H1 (cell line): ENCODE measurements at regions not wholly inside any gene's neighbourhood (a gene's known extent, or its start where the extent isn't known, plus 50 kb on each side); places are given as distances from the start of the nearest gene placed in this dataset.

Experiments used
- CTCF ChIA-PET: fragments of 300-600 bp; sonication (Branson Sonifier 250); formaldehyde crosslinking; loops from one replicate; lab custom pipeline; 2021; ENCODE audit not compliant: partially characterized antibody; lab: Charles Lee
- POLR2A ChIA-PET: fragments of 300-600 bp; sonication (Branson Sonifier 250); formaldehyde crosslinking; loops from one replicate; lab custom pipeline; 2021; ENCODE audit warnings: inconsistent platforms; ENCODE audit not compliant: partially characterized antibody; lab: Charles Lee
- DNase-seq, 2 experiments: peaks; one replicate each; pipeline versions ENCODE4 v3.0.0 to v3.0.0-alpha.2; 2010 to 2022; ENCODE audit warnings: low spot score in 2 of 2, low read depth in 1 of 2, mixed read lengths in 1 of 2
- FAIRE-seq: peaks from 2 replicates; lab custom pipeline; 2011; peaks lifted over from hg19 to GRCh38; lab: Jason Lieb, UNC
- H2AFZ ChIP-seq: 2 replicates; pipeline ENCODE4 v1.8.1; 2012; ENCODE audit warnings: low read length, inconsistent platforms
- H2AK5ac ChIP-seq: 2 replicates; pipeline ENCODE4 v1.6.1; 2013; ENCODE audit warnings: low read depth, low read length
- H2BK120ac ChIP-seq: replicated peaks from 2 replicates; pipeline ENCODE3; 2013; ENCODE audit warnings: low read depth, low read length, inconsistent platforms
- H2BK12ac ChIP-seq: 2 replicates; pipeline ENCODE4 v1.6.1; 2013; ENCODE audit warnings: low read depth, low read length
- H2BK15ac ChIP-seq: 2 replicates; pipeline ENCODE4 v1.6.1; 2013; ENCODE audit warnings: low read length
- H2BK20ac ChIP-seq: 2 replicates; pipeline ENCODE4 v1.6.1; 2013; ENCODE audit warnings: low read length
- H2BK5ac ChIP-seq: 2 replicates; pipeline ENCODE4 v1.6.1; 2013; ENCODE audit warnings: low read depth, low read length
- H3K14ac ChIP-seq: 2 replicates; pipeline ENCODE4 v1.6.1; 2013; ENCODE audit warnings: inconsistent platforms; ENCODE audit not compliant: insufficient read length
- H3K18ac ChIP-seq: 2 replicates; pipeline ENCODE4 v1.6.1; 2013; ENCODE audit warnings: low read length; ENCODE audit errors: extremely low read depth
- H3K23ac ChIP-seq: 2 replicates; pipeline ENCODE4 v1.6.1; 2013; ENCODE audit warnings: inconsistent platforms; ENCODE audit not compliant: insufficient read length
- H3K23me2 ChIP-seq: 2 replicates; pipeline ENCODE4 v1.6.1; 2013; ENCODE audit warnings: low read depth, low read length
- H3K27ac ChIP-seq: 2 replicates; pipeline ENCODE4 v1.6.1; 2011; ENCODE audit warnings: low read depth, low read length, inconsistent platforms
- H3K27me3 ChIP-seq, 4 experiments: replicated peaks in 1 of 4; 1 replicate in 1 of 4; 2 replicates in 3 of 4; pipeline versions ENCODE4 v1.6.1 to v1.8.1; 2011 to 2013; ENCODE audit warnings: low read length in 3 of 4, mild to moderate bottlenecking in 3 of 4, inconsistent platforms in 2 of 4, mixed read lengths in 2 of 4, moderate library complexity in 1 of 4; ENCODE audit not compliant: control insufficient read depth in 3 of 4, insufficient read depth in 3 of 4; ENCODE audit errors: extremely low read depth in 1 of 4
- H3K36me3 ChIP-seq, 4 experiments: 2 replicates each; pipeline versions ENCODE4 v1.6.1 to v1.8.1; 2011 to 2013; ENCODE audit warnings: mild to moderate bottlenecking in 4 of 4, low read length in 3 of 4, moderate library complexity in 2 of 4, control low read depth in 1 of 4, inconsistent platforms in 1 of 4; ENCODE audit not compliant: insufficient read depth in 4 of 4, control insufficient read depth in 2 of 4
- H3K4ac ChIP-seq: replicated peaks from 2 replicates; pipeline ENCODE3; 2013; ENCODE audit warnings: low read length, low read depth, mixed read lengths, inconsistent platforms; ENCODE audit not compliant: insufficient read length
- H3K4me1 ChIP-seq, 4 experiments: replicated peaks in 1 of 4; 1 replicate in 1 of 4; 2 replicates in 3 of 4; pipeline versions ENCODE4 v1.6.1 to v1.8.1; 2011 to 2013; ENCODE audit warnings: low read length in 3 of 4, inconsistent platforms in 2 of 4, mixed read lengths in 1 of 4; ENCODE audit not compliant: insufficient read depth in 4 of 4, control insufficient read depth in 3 of 4
- H3K4me2 ChIP-seq, 2 experiments: 2 replicates each; pipeline versions ENCODE4 v1.6.1 to v1.8.1; 2011 to 2013; ENCODE audit warnings: low read depth in 2 of 2, low read length in 2 of 2, control low read depth in 1 of 2, inconsistent platforms in 1 of 2, mild to moderate bottlenecking in 1 of 2; ENCODE audit not compliant: insufficient read depth in 1 of 2
- H3K4me3 ChIP-seq, 4 experiments: fragments of 200-600, 300-600 bp in 1 of 4; sonication (generic), shearing (Covaris generic), sonication (Bioruptor Twin) in 1 of 4; 2 replicates each; pipeline versions ENCODE4 v1.5.1 to v1.8.1; 2011 to 2016; ENCODE audit warnings: low read length in 4 of 4, low read depth in 3 of 4, control low read depth in 2 of 4, inconsistent platforms in 2 of 4, mild to moderate bottlenecking in 2 of 4, mixed read lengths in 1 of 4, moderate library complexity in 1 of 4; ENCODE audit not compliant: insufficient read depth in 2 of 4; ENCODE audit errors: extremely low read depth in 1 of 4
- H3K56ac ChIP-seq: replicated peaks from 2 replicates; pipeline ENCODE3; 2013; ENCODE audit warnings: low read depth, mild to moderate bottlenecking, mixed read lengths, low read length, inconsistent platforms; ENCODE audit not compliant: insufficient read length
- H3K79me1 ChIP-seq: 2 replicates; pipeline ENCODE4 v1.6.1; 2013; ENCODE audit warnings: low read depth, low read length, control low read depth
- H3K79me2 ChIP-seq, 2 experiments: 2 replicates each; pipeline versions ENCODE4 v1.6.1 to v1.8.1; 2012 to 2013; ENCODE audit warnings: low read length in 2 of 2, mild to moderate bottlenecking in 2 of 2, inconsistent platforms in 1 of 2; ENCODE audit not compliant: insufficient read depth in 2 of 2, control insufficient read depth in 1 of 2
- H3K9ac ChIP-seq, 4 experiments: replicated peaks in 1 of 4; 1 replicate in 1 of 4; 2 replicates in 3 of 4; pipeline versions ENCODE4 v1.6.1 to v1.8.1; 2011 to 2013; ENCODE audit warnings: low read depth in 3 of 4, low read length in 3 of 4, control low read depth in 2 of 4, mild to moderate bottlenecking in 2 of 4, moderate library complexity in 2 of 4, inconsistent platforms in 1 of 4; ENCODE audit errors: extremely low read depth in 1 of 4
- H3K9me3 ChIP-seq, 2 experiments: 2 replicates each; pipeline versions ENCODE4 v1.6.1 to v1.8.1; 2012 to 2013; ENCODE audit warnings: mild to moderate bottlenecking in 2 of 2, moderate library complexity in 2 of 2, control low read depth in 1 of 2, inconsistent platforms in 1 of 2, low read depth in 1 of 2, low read length in 1 of 2, mixed read lengths in 1 of 2; ENCODE audit not compliant: insufficient read depth in 2 of 2
- H4K20me1 ChIP-seq, 2 experiments: replicated peaks in 1 of 2; 2 replicates each; pipeline versions ENCODE3 to v1.8.1; 2011 to 2013; ENCODE audit warnings: inconsistent platforms in 2 of 2, low read length in 2 of 2, mild to moderate bottlenecking in 1 of 2; ENCODE audit not compliant: insufficient read depth in 2 of 2, control insufficient read depth in 1 of 2
- H4K5ac ChIP-seq: 2 replicates; pipeline ENCODE4 v1.6.1; 2013; ENCODE audit warnings: low read length, low read depth, mixed read lengths, inconsistent platforms; ENCODE audit not compliant: insufficient read length
- H4K8ac ChIP-seq: 2 replicates; pipeline ENCODE4 v1.8.0; 2013; ENCODE audit warnings: mild to moderate bottlenecking, moderate library complexity, low read length, inconsistent platforms; ENCODE audit not compliant: insufficient read depth; ENCODE audit errors: extremely low read depth
- H4K91ac ChIP-seq: replicated peaks from 2 replicates; pipeline ENCODE3; 2013; ENCODE audit warnings: low read length, mixed read lengths, inconsistent platforms; ENCODE audit not compliant: insufficient read length
- BRCA1 ChIP-seq: IDR thresholded peaks from 2 replicates; pipeline ENCODE4 v1.6.1; 2012; ENCODE audit warnings: low read depth, low read length, improper control_type of control experiment
- CBX8 ChIP-seq: fragments of 300-800, 300-1000 bp; sonication (generic); IDR thresholded peaks from 2 replicates; pipeline ENCODE4 v1.7.1; 2016; ENCODE audit warnings: low read depth, low read length, borderline replicate concordance
- EP300 ChIP-seq, 2 experiments: IDR thresholded peaks; 1 replicate in 1 of 2; 2 replicates in 1 of 2; pipeline ENCODE4 v1.6.1; 2011 to 2012; ENCODE audit warnings: low read depth in 2 of 2, low read length in 2 of 2, mild to moderate bottlenecking in 2 of 2, borderline replicate concordance in 1 of 2, inconsistent platforms in 1 of 2, moderate library complexity in 1 of 2
- FOSL1 ChIP-seq: IDR thresholded peaks from 2 replicates; pipeline ENCODE4 v1.6.1; 2011; ENCODE audit warnings: mild to moderate bottlenecking, low read depth, low read length, moderate library complexity; ENCODE audit not compliant: insufficient read depth
- SUZ12 ChIP-seq: fragments of 200-600 bp; sonication (generic); IDR thresholded peaks from 2 replicates; pipeline ENCODE4 v1.6.1; 2012; ENCODE audit warnings: mild to moderate bottlenecking, inconsistent platforms, low read length, moderate library complexity, mixed read lengths
- TAF7 ChIP-seq: optimal IDR thresholded peaks from 2 replicates; pipeline ENCODE3; 2011; ENCODE audit warnings: low read depth, mild to moderate bottlenecking, inconsistent platforms, low read length, moderate library complexity, borderline replicate concordance
- WGBS, 2 experiments: shearing (Covaris generic) in 1 of 2; methylation state at CpG; one replicate each; pipeline versions ENCODE4 v1.1.6 to v1.1.7; 2013 to 2015; ENCODE audit warnings: low lambda C conversion rate in 2 of 2, mixed read lengths in 2 of 2, inconsistent platforms in 1 of 2, low coverage in 1 of 2, missing lambda C conversion rate in 1 of 2; ENCODE audit not compliant: insufficient replicate concordance in 2 of 2, insufficient coverage in 1 of 2, insufficient read length in 1 of 2; ENCODE audit errors: extremely low coverage in 1 of 2, missing lambda C conversion rate in 1 of 2; 5-methylcytosine and 5-hydroxymethylcytosine counted together

GRCh38 chr1:4133297-4133938 is 233.3 kb upstream of the C1orf174 start:
- no peak overlapping the region for H3K14ac ChIP-seq
- no peak overlapping the region for H4K5ac ChIP-seq
- H3K9ac ChIP-seq, result no peak overlapping the region
- ChIA-PET POLR2A (no interaction called here), CTCF (no interaction called here)
- FAIRE-seq, result no peak
- H3K4me1 ChIP-seq, result peaks cover 0 to 5% (median 2%) of the 10 kb centered on the region in 4 experiments; a peak in 2 of 7 replicates
- H3K27me3 ChIP-seq, result no peaks in the 10 kb centered on the region
- peaks cover 7% of the 10 kb centered on the region; the same call in 1 of the 2 replicates for H3K23me2 ChIP-seq
- H3K23ac ChIP-seq, result no peak overlapping the region
- H2BK12ac ChIP-seq, result no peak overlapping the region
- no peak overlapping the region for H4K91ac ChIP-seq
- H3K36me3 ChIP-seq, result no peaks in the 10 kb centered on the region
- H3K18ac ChIP-seq, result no peak overlapping the region
- no peak overlapping the region for H3K4ac ChIP-seq
- no peak overlapping the region for H3K4me3 ChIP-seq
- H2BK15ac ChIP-seq, result no peak overlapping the region
- H2BK20ac ChIP-seq, result no peak overlapping the region
- no peak overlapping the region for H2AFZ ChIP-seq
- no peak overlapping the region for H2BK5ac ChIP-seq
- H2BK120ac ChIP-seq, result no peak overlapping the region
- no peaks in the 10 kb centered on the region for H3K9me3 ChIP-seq
- no peaks in the 10 kb centered on the region for H4K20me1 ChIP-seq
- no peak overlapping the region for H3K27ac ChIP-seq
- H3K56ac ChIP-seq, result no peak overlapping the region
- 85% methylated on average over 23 of the region's 24 CpGs; no CpG with 5 or more reads in 1 of the 2 experiments for WGBS, 2 experiments
- no peaks in the 10 kb centered on the region for H3K79me1 ChIP-seq
- no peak overlapping the region for H4K8ac ChIP-seq
- TF ChIP-seq TAF7 (no peak), FOSL1 (no peak), CBX8 (no peak), EP300 (IDR thresholded peaks at IDR 0.05; ENCODE audit: borderline replicate concordance in 1 of 2, low read depth in 2 of 2, low read length in 2 of 2) (no peak), SUZ12 (no peak), BRCA1 (no peak)
- TF ChIP-seq, all 59 proteins: peak for 0
- no peak for DNase-seq
- Histone ChIP-seq H3K4me2 (no peak overlapping the region), H2AK5ac (no peak overlapping the region), H3K79me2 (no peaks in the 10 kb centered on the region)
